ENCODE measurements at regions not wholly inside any gene's neighbourhood (a gene's known extent, or its start where the extent isn't known, plus 50 kb on each side); places are given as distances from the start of the nearest gene placed in this dataset.
"Not testable (repeated sequence)": the region's sequence is repeated elsewhere in the genome, so short reads cannot be mapped to it uniquely, and the experiment has no call there.

GRCh38 chr14:23894362-23895052, 59.1 kb upstream of the DHRS4 start:
- ChIA-PET CTCF (interaction anchor here (0.7 kb wide), 1 partner anchor 535 kb away, joined by 3 read pairs; the partner anchor contains the start of gene KHNYN), POLR2A (no interaction called here)
- no peak for TF ChIP-seq NFRKB (IDR thresholded peaks at IDR 0.05)
- TF ChIP-seq LEF1 (IDR thresholded peaks at IDR 0.05; ENCODE audit: borderline replicate concordance): no peak
- no peak for TF ChIP-seq TARDBP (IDR thresholded peaks at IDR 0.05)
- no peak for TF ChIP-seq HDGF (IDR thresholded peaks at IDR 0.05; ENCODE audit: borderline replicate concordance)
- TF ChIP-seq L3MBTL2 (conservative IDR thresholded peaks at IDR 0.05): no peak
- no peak for TF ChIP-seq FOXA1 (IDR thresholded peaks at IDR 0.05)
- no peak for TF ChIP-seq CTBP1 (IDR thresholded peaks at IDR 0.05; ENCODE audit: borderline replicate concordance)
- no peak for TF ChIP-seq FOXM1 (IDR thresholded peaks at IDR 0.05; ENCODE audit: borderline replicate concordance)

GRCh38 chr14:23895053-23895419, 58.5 kb upstream of the DHRS4 start:
- ChIA-PET CTCF (no interaction called here), POLR2A (no interaction called here)
- no peak for TF ChIP-seq ZNF384 (IDR thresholded peaks at IDR 0.05)
- no peak for TF ChIP-seq CTBP1 (IDR thresholded peaks at IDR 0.05; ENCODE audit: borderline replicate concordance)
- TF ChIP-seq BHLHE40 (IDR thresholded peaks at IDR 0.05; ENCODE audit: borderline replicate concordance): no peak
- no peak for TF ChIP-seq LEF1 (IDR thresholded peaks at IDR 0.05; ENCODE audit: borderline replicate concordance)
- TF ChIP-seq ELF4 (IDR thresholded peaks at IDR 0.05): no peak
- no peak for TF ChIP-seq FOXA1 (IDR thresholded peaks at IDR 0.05)
- TF ChIP-seq FOXM1 (IDR thresholded peaks at IDR 0.05; ENCODE audit: borderline replicate concordance): no peak
- TF ChIP-seq SUZ12 (IDR thresholded peaks at IDR 0.05): no peak
- no peak for TF ChIP-seq ARNT (IDR thresholded peaks at IDR 0.05)
- TF ChIP-seq FOXK2 (IDR thresholded peaks at IDR 0.05): no peak
- no peak for TF ChIP-seq L3MBTL2 (conservative IDR thresholded peaks at IDR 0.05)
- no peak for TF ChIP-seq NFRKB (IDR thresholded peaks at IDR 0.05)
- TF ChIP-seq TARDBP (IDR thresholded peaks at IDR 0.05): no peak
- no peak for TF ChIP-seq SP1 (IDR thresholded peaks at IDR 0.05)
- no peak for DNase-seq (ENCODE audit: extremely low spot score)

More at GRCh38 chr14:23894362-23895052, 59.1 kb upstream of the DHRS4 start:
- no peak for DNase-seq (ENCODE audit: extremely low spot score)

- TF ChIP-seq FOXK2 (IDR thresholded peaks at IDR 0.05): no peak
- no peak for TF ChIP-seq NFRKB (IDR thresholded peaks at IDR 0.05)
- no peak for TF ChIP-seq PKNOX1 (IDR thresholded peaks at IDR 0.05)
- TF ChIP-seq ZNF384 (IDR thresholded peaks at IDR 0.05): no peak
- TF ChIP-seq L3MBTL2 (conservative IDR thresholded peaks at IDR 0.05): no peak
- no peak for TF ChIP-seq ELF4 (IDR thresholded peaks at IDR 0.05)
- TF ChIP-seq FOXM1 (IDR thresholded peaks at IDR 0.05; ENCODE audit: borderline replicate concordance): no peak
- POLR2A ChIA-PET: no interaction called here
- DNase-seq (ENCODE audit: extremely low spot score): no peak
- CTCF ChIA-PET: no interaction called here
Observed at GRCh38 chr14:23895480-23895879, 58.1 kb upstream of the DHRS4 start.

GRCh38 chr14:23896609-23897153, 56.9 kb upstream of the DHRS4 start:
- ChIA-PET CTCF (no interaction called here), POLR2A (no interaction called here)
- no peak for DNase-seq (ENCODE audit: extremely low spot score)
- TF ChIP-seq FOXK2 (IDR thresholded peaks at IDR 0.05) (no peak), L3MBTL2 (conservative IDR thresholded peaks at IDR 0.05) (no peak)

- POLR2A ChIA-PET: not testable (repeated sequence)
Observed at GRCh38 chr14:23897291-23897690, 56.3 kb upstream of the DHRS4 start.

GRCh38 chr14:23898359-23898758, 55.2 kb upstream of the DHRS4 start:
- DNase-seq (ENCODE audit: extremely low spot score); POLR2A ChIA-PET; CTCF ChIA-PET: not testable (repeated sequence)

More at GRCh38 chr14:23897291-23897690, 56.3 kb upstream of the DHRS4 start:
- CTCF ChIA-PET; DNase-seq (ENCODE audit: extremely low spot score): not testable (repeated sequence)

- TF ChIP-seq NFRKB (IDR thresholded peaks at IDR 0.05) (no peak), FOXK2 (IDR thresholded peaks at IDR 0.05) (no peak), LEF1 (IDR thresholded peaks at IDR 0.05; ENCODE audit: borderline replicate concordance) (no peak), SP1 (IDR thresholded peaks at IDR 0.05) (no peak), PKNOX1 (IDR thresholded peaks at IDR 0.05) (no peak), BHLHE40 (IDR thresholded peaks at IDR 0.05; ENCODE audit: borderline replicate concordance) (no peak), CTBP1 (IDR thresholded peaks at IDR 0.05; ENCODE audit: borderline replicate concordance) (no peak), L3MBTL2 (conservative IDR thresholded peaks at IDR 0.05) (no peak), HDGF (IDR thresholded peaks at IDR 0.05; ENCODE audit: borderline replicate concordance) (no peak), SUZ12 (IDR thresholded peaks at IDR 0.05) (no peak), ELF4 (IDR thresholded peaks at IDR 0.05) (no peak), FOXM1 (IDR thresholded peaks at IDR 0.05; ENCODE audit: borderline replicate concordance) (no peak)
- no peak for DNase-seq (ENCODE audit: extremely low spot score)
- CTCF ChIA-PET: interaction anchor here (1.1 kb wide), 1 partner anchor 11 kb away, joined by 4 read pairs; no protein-coding TSS in a partner anchor
- POLR2A ChIA-PET: no interaction called here
Observed at GRCh38 chr14:23899788-23900187, 53.8 kb upstream of the DHRS4 start.

- TF ChIP-seq FOXA1 (IDR thresholded peaks at IDR 0.05) (no peak), CTBP1 (IDR thresholded peaks at IDR 0.05; ENCODE audit: borderline replicate concordance) (no peak), BHLHE40 (IDR thresholded peaks at IDR 0.05; ENCODE audit: borderline replicate concordance) (no peak), FOXM1 (IDR thresholded peaks at IDR 0.05; ENCODE audit: borderline replicate concordance) (no peak), SP1 (IDR thresholded peaks at IDR 0.05) (no peak), L3MBTL2 (conservative IDR thresholded peaks at IDR 0.05) (no peak), ARNT (IDR thresholded peaks at IDR 0.05) (no peak), TARDBP (IDR thresholded peaks at IDR 0.05) (no peak), HDGF (IDR thresholded peaks at IDR 0.05; ENCODE audit: borderline replicate concordance) (no peak), PKNOX1 (IDR thresholded peaks at IDR 0.05) (no peak), NFRKB (IDR thresholded peaks at IDR 0.05) (no peak), SUZ12 (IDR thresholded peaks at IDR 0.05) (no peak), LEF1 (IDR thresholded peaks at IDR 0.05; ENCODE audit: borderline replicate concordance) (no peak), ELF4 (IDR thresholded peaks at IDR 0.05) (no peak), ZNF384 (IDR thresholded peaks at IDR 0.05) (no peak)
- POLR2A ChIA-PET: no interaction called here
- DNase-seq (ENCODE audit: extremely low spot score): no peak
- CTCF ChIA-PET: no interaction called here
Observed at GRCh38 chr14:23903442-23903841, 50.1 kb upstream of the DHRS4 start.

Measured in HEK293T (cell line).